T-cell (primary cell): ENCODE measurements at regions not wholly inside any gene's neighbourhood (a gene's known extent, or its start where the extent isn't known, plus 50 kb on each side); places are given as distances from the start of the nearest gene placed in this dataset.
"Not testable (repeated sequence)": the region's sequence is repeated elsewhere in the genome, so short reads cannot be mapped to it uniquely, and the experiment has no call there.

Source experiments
- ATAC-seq, 4 experiments: fragments of 200-7000 bp in 3 of 4; fragments of 150-1000 bp in 1 of 4; cut with Tn5 transposase; replicated peaks in 1 of 4; 1 replicate in 3 of 4; 2 replicates in 1 of 4; pipeline ENCODE4 v1.10.0; 2021; ENCODE audit warnings: moderate library complexity in 3 of 4, mild to moderate bottlenecking in 2 of 4, moderate number of reproducible peaks in 1 of 4
- CTCF ChIA-PET, 2 donors: fragments of 300-600 bp; sonication (Branson Sonifier 250); formaldehyde crosslinking; loops; one replicate each; lab custom pipeline; 2022; ENCODE audit warnings: antibody characterized with exemption in 2 of 2; lab: Charles Lee
- POLR2A ChIA-PET, 2 donors: fragments of 300-600 bp; sonication (Branson Sonifier 250); formaldehyde crosslinking; loops; one replicate each; lab custom pipeline; 2022; ENCODE audit warnings: antibody characterized with exemption in 2 of 2; lab: Charles Lee
- DNase-seq, 35 experiments: peaks; one replicate each; pipeline versions ENCODE4 v3.0.0 to v3.0.0-alpha.2; 2013 to 2023
- H3K27ac ChIP-seq: one replicate; pipeline ENCODE4 v1.5.1; 2013; ENCODE audit warnings: low read length
- H3K27me3 ChIP-seq, 2 experiments: replicated peaks in 1 of 2; 1 replicate in 1 of 2; 2 replicates in 1 of 2; pipeline versions ENCODE4 v1.6.1 to v1.7.0; 2013; ENCODE audit warnings: low read length in 1 of 2, mixed read lengths in 1 of 2; ENCODE audit not compliant: control insufficient read depth in 2 of 2, insufficient read depth in 2 of 2; ENCODE audit errors: extremely low read depth in 1 of 2
- H3K36me3 ChIP-seq, 2 donors: 1 replicate in 1 of 2; 2 replicates in 1 of 2; pipeline versions ENCODE4 v1.6.1 to v1.7.0; 2013; ENCODE audit warnings: low read length in 1 of 2; ENCODE audit not compliant: control insufficient read depth in 2 of 2, insufficient read depth in 1 of 2; ENCODE audit errors: extremely low read depth in 1 of 2
- H3K4me1 ChIP-seq, 2 experiments: 1 replicate in 1 of 2; 2 replicates in 1 of 2; pipeline versions ENCODE4 v1.6.1 to v1.7.0; 2013; ENCODE audit warnings: low read length in 2 of 2, mixed read lengths in 1 of 2; ENCODE audit not compliant: insufficient read depth in 2 of 2, control insufficient read depth in 1 of 2; ENCODE audit errors: extremely low read depth in 1 of 2
- H3K4me3 ChIP-seq, 2 donors: 1 replicate in 1 of 2; 2 replicates in 1 of 2; pipeline versions ENCODE4 v1.5.1 to v1.7.0; 2013; ENCODE audit warnings: mild to moderate bottlenecking in 2 of 2, low read length in 1 of 2, moderate library complexity in 1 of 2; ENCODE audit not compliant: control insufficient read depth in 1 of 2; ENCODE audit errors: extremely low read depth in 1 of 2
- H3K9me3 ChIP-seq: 2 replicates; pipeline ENCODE4 v1.7.0; 2013
- H3K27ac Mint-ChIP-seq, 2 donors: one replicate each; pipeline ENCODE4 v1.8.0; 2020 to 2021; ENCODE audit warnings: mild to moderate bottlenecking in 2 of 2, mixed read lengths in 2 of 2
- H3K27me3 Mint-ChIP-seq, 2 donors: one replicate each; pipeline ENCODE4 v1.8.0; 2021 to 2022; ENCODE audit warnings: mixed read lengths in 2 of 2
- H3K36me3 Mint-ChIP-seq: one replicate; pipeline ENCODE4 v1.8.0; 2021; ENCODE audit warnings: mixed read lengths
- H3K4me1 Mint-ChIP-seq, 3 donors: one replicate each; pipeline ENCODE4 v1.8.0; 2020 to 2022; ENCODE audit warnings: mixed read lengths in 3 of 3, mild to moderate bottlenecking in 1 of 3
- H3K4me3 Mint-ChIP-seq, 3 donors: one replicate each; pipeline ENCODE4 v1.8.0; 2020 to 2022; ENCODE audit warnings: mild to moderate bottlenecking in 3 of 3, mixed read lengths in 3 of 3, moderate library complexity in 3 of 3
- H3K9me3 Mint-ChIP-seq, 3 donors: one replicate each; pipeline ENCODE4 v1.8.0; 2020 to 2022; ENCODE audit warnings: mixed read lengths in 3 of 3
- WGBS: methylation state at CpG from one replicate; pipeline ENCODE4 v1.1.5; 2013; ENCODE audit warnings: missing lambda C conversion rate; ENCODE audit not compliant: insufficient coverage; 5-methylcytosine and 5-hydroxymethylcytosine counted together

- H3K27ac Mint-ChIP-seq, H3K4me1 Mint-ChIP-seq, POLR2A ChIA-PET, DNase-seq, H3K9me3 ChIP-seq, H3K4me1 ChIP-seq, H3K9me3 Mint-ChIP-seq, H3K27me3 Mint-ChIP-seq, H3K27ac ChIP-seq, H3K4me3 Mint-ChIP-seq, CTCF ChIA-PET, H3K4me3 ChIP-seq, H3K27me3 ChIP-seq, H3K36me3 Mint-ChIP-seq, H3K36me3 ChIP-seq: not testable (repeated sequence)
- peak; percentile 56 to 92 (median 62) for ATAC-seq
- WGBS = no CpG with 5 or more reads among the region's 30 CpGs
Observed at GRCh38 chr21:6154524-6155320, 4366.7 kb upstream of the TPTE start.

GRCh38 chr21:6156712-6157389 lies 4364.5 kb upstream of the TPTE start:
- H3K9me3 ChIP-seq, POLR2A ChIA-PET, H3K4me1 Mint-ChIP-seq, H3K9me3 Mint-ChIP-seq, H3K36me3 Mint-ChIP-seq, H3K4me3 ChIP-seq, H3K27me3 ChIP-seq, H3K36me3 ChIP-seq, ATAC-seq, H3K27me3 Mint-ChIP-seq, DNase-seq, H3K4me1 ChIP-seq, H3K27ac ChIP-seq, H3K4me3 Mint-ChIP-seq, H3K27ac Mint-ChIP-seq, CTCF ChIA-PET: not testable (repeated sequence)
- no CpG with 5 or more reads among the region's 27 CpGs for WGBS

- H3K4me3 ChIP-seq, H3K4me1 ChIP-seq, H3K9me3 Mint-ChIP-seq, H3K36me3 Mint-ChIP-seq, H3K27ac Mint-ChIP-seq, POLR2A ChIA-PET, CTCF ChIA-PET, H3K27me3 ChIP-seq, ATAC-seq, H3K4me3 Mint-ChIP-seq, H3K27me3 Mint-ChIP-seq, H3K9me3 ChIP-seq, DNase-seq, H3K27ac ChIP-seq, H3K4me1 Mint-ChIP-seq, H3K36me3 ChIP-seq: not testable (repeated sequence)
- no CpG with 5 or more reads among the region's 11 CpGs for WGBS
Observed at GRCh38 chr21:6157515-6157914, 4363.9 kb upstream of the TPTE start.

- H3K9me3 Mint-ChIP-seq, H3K27ac ChIP-seq, POLR2A ChIA-PET, H3K27ac Mint-ChIP-seq, H3K36me3 Mint-ChIP-seq, H3K9me3 ChIP-seq, H3K27me3 ChIP-seq, CTCF ChIA-PET, H3K4me3 ChIP-seq, DNase-seq, H3K36me3 ChIP-seq, H3K27me3 Mint-ChIP-seq, H3K4me1 ChIP-seq, ATAC-seq, H3K4me1 Mint-ChIP-seq, H3K4me3 Mint-ChIP-seq: not testable (repeated sequence)
- no CpG with 5 or more reads among the region's 9 CpGs for WGBS
Observed at GRCh38 chr21:6158171-6158570, 4363.2 kb upstream of the TPTE start.
